ENCODE measurements at regions not wholly inside any gene's neighbourhood (a gene's known extent, or its start where the extent isn't known, plus 50 kb on each side); places are given as distances from the start of the nearest gene placed in this dataset.

DNA sequence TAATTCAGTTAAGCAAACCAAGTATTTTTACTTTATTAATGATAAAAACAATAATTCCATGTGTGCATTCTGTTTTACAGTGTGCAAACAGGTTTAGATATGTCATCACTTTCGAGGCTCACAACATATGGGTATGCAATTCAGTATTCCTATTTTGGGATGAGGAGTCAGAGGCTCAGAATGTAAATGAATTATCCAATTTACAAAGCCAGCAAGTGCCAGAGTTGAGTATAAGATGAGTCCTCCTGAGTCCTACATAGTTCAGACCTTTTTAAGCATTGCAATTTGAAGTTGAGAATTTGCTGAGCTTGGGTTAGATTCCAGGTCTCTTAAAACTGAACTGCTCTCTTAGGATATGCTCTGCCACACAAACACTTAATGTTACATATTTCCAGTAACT, 424.2 kb upstream of the ROBO2 start:
- no peak for TF ChIP-seq CTCF (IDR thresholded peaks at IDR 0.05)

- no peak for TF ChIP-seq CTCF (IDR thresholded peaks at IDR 0.05)
These were observed 415.7 kb upstream of the ROBO2 start for GRCh38 chr3:76624164-76624563.

- TF ChIP-seq CTCF (IDR thresholded peaks at IDR 0.05) = no peak
These were observed 412.7 kb upstream of the ROBO2 start for GRCh38 chr3:76627236-76627635.

- no peak for TF ChIP-seq CTCF (IDR thresholded peaks at IDR 0.05)
These were observed 408.6 kb upstream of the ROBO2 start for GRCh38 chr3:76631251-76631650.

DNA sequence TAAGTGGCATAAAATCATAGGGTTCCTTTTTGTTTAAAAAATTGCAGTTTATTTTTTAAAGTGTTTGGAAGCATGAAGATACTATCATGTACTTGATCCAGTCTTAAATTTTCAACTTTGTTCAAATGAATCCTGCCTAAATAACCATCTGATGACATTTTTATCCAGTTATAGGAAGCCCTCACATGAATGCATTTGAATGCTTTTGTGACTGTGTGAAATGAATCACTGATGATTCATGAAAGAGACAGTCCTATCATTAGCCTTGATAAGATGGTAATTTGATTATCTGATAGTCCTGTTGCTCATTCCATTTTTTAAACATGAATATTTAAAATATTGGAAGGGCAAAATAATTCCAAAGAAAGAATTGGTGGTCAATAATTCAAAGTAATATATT, 401.9 kb upstream of the ROBO2 start:
- TF ChIP-seq CTCF (IDR thresholded peaks at IDR 0.05) = no peak

DNA sequence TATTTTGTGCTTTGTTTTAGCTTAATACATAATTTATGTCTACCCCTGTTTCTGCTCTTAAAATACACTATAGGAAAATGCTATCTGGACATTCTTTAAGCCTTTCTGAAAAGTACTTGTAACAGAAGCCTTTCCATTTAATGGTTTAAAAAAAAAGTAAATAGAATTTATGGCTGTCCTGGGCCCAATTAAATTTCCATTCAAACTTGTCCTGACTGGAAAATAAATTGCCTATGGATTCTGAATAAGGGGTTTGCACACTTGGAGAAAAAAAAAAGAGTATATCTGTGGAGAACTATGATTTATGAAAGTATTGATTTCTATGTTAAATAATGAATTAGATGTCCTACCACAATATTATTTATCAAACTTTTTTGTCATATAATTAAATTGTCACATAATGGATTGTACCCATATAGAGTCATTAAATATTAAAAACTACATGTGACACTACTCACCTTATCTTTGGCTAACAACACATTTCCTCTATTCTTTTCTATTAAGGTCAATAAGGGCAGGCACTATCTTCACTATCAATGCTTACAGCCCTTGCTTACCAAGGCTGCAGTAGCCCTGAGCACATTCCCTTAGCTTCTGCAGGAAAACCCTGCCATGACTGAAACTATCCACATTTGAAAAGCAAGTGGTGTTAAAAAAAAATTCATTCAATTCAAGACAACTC, 396.1 kb upstream of the ROBO2 start:
- no peak for TF ChIP-seq CTCF (IDR thresholded peaks at IDR 0.05)

DNA sequence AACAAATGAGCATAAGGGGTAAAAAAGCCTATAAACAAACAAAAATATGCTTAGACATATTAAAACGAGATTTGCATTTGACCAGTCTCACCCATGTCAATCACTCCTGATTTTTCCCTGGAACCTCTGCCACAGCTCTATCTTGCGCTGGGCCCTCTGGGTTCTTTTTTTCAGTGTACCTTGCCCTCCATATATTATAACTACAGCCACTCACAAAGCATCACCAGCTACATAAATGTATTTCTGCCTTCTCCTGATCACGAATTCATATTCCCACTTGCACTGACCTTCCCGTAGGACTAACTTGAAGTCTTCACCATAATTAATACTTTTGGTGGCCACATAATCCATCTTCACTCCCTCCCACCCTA, 395.6 kb upstream of the ROBO2 start:
- no peak for TF ChIP-seq CTCF (IDR thresholded peaks at IDR 0.05)

DNA sequence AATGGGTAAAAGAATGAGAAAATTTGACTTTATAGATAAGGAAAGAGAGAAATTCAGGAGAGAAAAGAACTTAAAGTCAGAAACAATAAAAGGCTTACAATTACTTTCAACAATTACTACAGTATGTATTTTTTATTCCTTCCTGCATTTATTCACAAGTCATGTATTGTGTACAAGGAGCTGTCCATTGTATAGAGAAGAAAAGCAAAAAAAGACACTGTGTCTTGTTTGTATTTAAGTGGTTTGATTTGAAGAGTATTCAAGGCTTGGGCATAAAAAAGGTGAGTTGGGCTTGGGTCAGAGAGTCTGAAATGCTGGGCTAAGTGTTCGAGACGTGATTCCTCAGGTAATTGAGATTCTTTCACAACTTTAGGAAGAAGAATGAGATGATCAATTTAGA, 394.2 kb upstream of the ROBO2 start:
- no peak for TF ChIP-seq CTCF (IDR thresholded peaks at IDR 0.05)

Data from LNCAP (cell line).